GM21825 (cell line): ENCODE measurements at regions not wholly inside any gene's neighbourhood (a gene's known extent, or its start where the extent isn't known, plus 50 kb on each side); places are given as distances from the start of the nearest gene placed in this dataset.
"Not testable (repeated sequence)": the region's sequence is repeated elsewhere in the genome, so short reads cannot be mapped to it uniquely, and the experiment has no call there.

Experiments used
- ATAC-seq: cut with Tn5 transposase; IDR thresholded peaks from one replicate; pipeline ENCODE4 v1.9.1; 2021; ENCODE audit warnings: mild to moderate bottlenecking, moderate library complexity; ENCODE audit not compliant: unreplicated experiment

DNA sequence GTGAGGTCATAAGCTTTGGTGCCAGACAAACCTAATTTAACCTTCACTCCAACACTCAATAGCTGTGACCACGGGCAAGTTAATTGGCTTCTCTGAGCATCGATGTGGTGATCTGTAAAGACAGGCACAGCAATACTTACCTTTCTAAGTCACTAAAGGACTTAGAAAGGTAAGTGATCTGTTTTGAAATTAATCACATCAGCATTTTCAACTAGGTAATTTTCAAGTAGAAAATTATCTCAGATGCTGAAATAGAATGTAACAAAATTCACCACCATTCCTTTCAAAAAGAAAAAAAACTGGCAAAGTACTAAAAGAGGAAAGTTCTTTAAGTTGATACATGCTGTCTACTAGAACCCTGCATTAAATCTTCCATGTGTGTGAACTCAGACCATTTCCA, 354.5 kb downstream of the ICE1 start:
- ATAC-seq = no peak

DNA sequence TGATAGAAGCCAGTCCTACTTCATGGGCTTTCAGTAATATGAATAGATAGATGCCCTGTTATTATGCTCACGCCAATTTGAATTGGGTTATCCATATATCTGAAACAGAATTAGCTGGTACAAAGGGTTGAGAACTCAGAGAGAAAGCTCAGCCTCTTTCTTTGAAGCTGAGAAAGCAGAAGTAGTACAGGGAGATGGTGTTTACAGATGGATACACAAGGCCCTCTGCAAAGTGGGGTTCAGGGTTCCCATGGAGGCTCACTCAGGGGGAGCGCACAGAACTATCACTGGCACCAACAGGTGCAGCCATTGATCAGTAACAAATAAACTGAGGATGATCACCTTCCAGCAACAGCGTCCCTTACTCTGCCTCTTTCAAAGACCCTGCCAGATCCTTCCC, 349.7 kb downstream of the ICE1 start:
- no peak for ATAC-seq

DNA sequence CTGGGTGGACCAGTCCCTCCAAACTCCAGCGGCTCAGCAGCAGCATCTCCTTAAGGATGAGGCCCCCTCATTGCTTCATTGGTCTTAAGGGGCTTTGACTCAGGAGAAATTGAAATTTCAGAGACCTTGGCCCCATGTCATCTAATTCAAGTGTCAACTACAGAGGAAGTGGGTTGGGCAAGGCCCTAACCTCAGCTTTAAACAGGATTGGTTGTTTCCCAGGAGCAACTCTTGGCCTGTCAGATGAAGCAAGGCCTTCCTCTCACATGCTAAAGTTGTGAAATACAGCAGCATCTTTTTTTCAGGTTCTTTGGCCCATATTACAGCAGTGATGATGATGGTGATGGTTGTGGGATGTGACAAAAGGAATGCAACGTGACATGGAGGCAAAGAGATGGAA, 348.3 kb downstream of the ICE1 start:
- ATAC-seq = no peak

DNA sequence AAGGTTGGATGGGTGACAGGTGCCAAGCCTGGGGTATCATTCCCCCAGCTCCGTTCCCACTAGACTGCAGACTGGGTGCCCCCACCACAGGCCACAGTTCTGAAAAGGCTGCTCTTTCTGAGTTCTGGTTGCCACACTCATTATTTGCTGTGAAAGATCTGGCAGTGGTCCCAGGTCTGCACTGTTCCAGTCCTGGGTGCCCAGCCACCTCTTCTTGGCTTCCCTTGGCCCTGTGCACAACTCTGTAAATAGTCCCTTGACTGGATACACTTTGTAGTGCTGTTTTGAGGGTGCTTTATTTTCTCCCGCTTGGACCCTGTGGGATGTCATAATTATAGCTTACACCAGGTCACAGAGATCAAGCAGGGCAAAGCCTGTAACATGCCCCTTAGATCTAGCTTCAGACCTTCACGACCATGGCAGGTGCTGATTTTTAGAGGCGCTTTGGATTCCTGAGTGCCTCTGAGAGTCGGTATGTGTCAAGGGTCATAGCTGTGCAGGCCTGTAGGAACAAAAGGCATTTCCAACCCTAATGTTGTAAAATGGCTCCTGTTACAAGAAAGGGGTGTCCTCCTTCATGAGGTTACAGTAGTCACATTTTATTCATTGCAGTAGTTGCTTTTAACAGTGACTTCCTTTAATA, 344.9 kb downstream of the ICE1 start:
- no peak for ATAC-seq

DNA sequence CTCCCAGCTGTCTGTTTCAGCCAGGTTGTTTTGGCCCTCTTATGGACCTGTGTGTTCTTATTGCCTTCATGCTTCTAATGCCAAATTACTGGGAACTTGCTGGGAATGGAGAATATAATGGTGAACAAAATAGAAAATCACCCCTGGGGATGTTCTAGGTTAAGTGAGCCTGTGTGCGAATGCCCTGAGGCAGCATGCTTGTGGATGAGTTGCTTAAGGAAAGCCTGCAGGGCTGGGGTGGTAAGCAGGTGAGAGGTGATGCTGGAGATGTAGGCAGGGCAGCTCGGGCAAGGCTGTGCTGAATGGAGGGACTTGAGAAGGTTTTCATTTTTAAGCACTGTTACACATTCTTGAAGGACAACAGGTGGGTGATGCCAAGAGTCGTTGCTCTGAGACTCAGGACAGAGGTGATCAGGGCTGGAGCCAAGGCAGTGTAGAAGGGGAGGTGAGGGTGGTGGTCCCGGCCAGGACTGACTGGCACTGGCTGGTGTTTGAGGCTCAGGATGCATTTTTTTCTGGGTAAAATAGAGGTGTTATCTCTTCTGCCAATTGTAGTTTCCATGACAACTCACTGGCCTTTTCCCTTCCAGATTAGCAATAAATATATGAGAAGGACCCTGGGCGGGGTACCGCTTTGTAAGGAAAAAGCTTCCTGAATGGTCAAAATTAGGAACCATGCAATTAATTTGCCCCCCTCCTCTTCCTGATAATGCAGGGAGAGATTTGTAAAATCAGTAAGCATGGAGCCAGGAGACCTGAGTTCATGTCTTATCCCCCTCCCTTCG, 342.8 kb downstream of the ICE1 start:
- no peak for ATAC-seq

DNA sequence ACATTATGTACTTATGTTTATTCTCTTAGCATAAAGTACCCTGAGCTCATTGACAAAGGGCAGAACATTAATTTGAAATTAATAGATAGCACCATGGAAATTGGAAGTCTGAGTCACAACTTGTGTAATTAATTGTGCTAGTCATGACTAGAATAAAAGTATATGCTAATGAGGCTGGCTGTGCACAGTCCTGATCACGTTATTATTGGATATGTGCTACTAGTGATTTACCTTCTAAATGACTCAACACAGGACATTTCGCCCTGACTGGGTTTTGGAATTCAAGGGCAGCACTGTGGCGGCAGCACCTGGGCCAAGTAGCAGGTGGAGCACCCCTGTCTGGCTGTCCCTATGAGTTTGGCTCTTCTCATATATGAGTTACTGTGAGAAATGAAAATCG, 341.8 kb downstream of the ICE1 start:
- ATAC-seq = no peak

DNA sequence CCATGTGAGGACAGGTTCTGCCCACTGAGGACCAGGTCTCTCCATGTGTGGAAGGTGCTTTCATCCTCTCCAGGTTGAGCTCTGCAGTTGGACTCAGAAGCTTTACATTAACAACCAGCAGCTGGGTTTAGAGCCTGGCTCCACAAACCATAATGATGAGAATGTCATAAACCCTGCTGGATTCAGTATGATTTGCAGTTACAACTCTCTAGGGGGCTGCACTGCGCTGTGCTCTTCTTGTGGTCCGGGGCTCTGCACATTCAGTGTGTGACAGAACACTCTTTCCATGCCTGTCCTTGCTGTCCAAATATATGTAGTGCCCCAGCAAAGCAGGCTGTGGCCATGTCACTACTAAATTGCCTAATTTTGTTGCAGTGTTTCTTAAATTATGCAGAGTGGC, 334.3 kb downstream of the ICE1 start:
- ATAC-seq = no peak

DNA sequence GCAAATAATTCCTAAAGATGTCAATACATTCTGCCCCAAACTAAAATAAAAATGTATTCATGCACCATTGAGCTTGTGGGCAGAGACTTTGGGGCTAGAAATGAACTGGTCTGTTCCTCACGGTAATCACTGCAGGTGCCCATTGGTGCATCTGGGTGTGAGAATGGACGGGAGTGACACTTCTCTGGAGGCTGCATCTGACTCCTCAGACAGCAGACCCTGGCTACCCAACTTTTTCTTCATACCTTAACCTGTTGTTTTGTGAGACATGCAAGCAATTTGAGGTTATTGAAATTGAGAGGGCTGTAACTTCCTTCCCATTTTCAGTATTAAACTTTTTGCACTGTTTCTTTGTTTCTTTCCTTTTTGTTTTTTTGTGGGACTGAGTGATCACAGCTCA, 333.4 kb downstream of the ICE1 start:
- ATAC-seq = peak; percentile 41

DNA sequence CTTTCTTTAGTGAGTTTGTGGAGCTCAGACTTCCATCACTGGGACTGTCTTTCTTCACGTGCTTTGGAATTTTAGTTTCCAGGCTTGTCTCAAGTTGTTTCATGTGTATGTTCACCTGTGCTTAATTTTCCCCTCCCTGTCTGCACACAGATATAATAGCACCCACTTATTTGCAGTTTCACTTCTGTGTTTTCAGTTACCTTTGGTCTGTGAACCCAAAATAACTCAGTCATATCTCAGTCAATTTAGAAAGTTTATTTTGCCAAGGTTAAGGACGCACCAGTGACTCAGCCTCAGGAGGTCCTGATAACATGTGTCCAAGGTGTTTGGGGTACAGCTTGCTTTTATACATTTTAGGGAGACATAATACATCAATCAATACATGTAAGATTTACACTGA, 330.4 kb downstream of the ICE1 start:
- ATAC-seq = peak; percentile 71

DNA sequence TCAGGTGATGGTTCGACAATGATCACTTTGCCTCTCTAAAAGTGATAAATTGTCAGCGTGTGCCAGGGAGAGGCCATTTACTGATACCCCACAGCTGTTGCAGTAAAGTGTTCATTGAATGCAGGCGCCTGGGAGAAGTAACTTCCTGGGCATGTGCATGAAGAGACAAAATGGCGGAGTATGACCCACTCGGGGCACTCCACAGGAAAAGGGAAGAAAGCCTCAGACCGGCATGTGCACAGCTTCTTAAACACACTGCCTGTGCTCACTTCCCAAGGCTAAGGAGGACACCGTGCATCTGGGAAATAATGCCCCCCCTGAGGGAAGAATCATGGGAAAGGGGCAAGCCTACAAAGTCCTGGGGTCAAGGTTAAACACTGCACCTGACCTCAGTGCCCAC, 329.5 kb downstream of the ICE1 start:
- ATAC-seq = no peak

DNA sequence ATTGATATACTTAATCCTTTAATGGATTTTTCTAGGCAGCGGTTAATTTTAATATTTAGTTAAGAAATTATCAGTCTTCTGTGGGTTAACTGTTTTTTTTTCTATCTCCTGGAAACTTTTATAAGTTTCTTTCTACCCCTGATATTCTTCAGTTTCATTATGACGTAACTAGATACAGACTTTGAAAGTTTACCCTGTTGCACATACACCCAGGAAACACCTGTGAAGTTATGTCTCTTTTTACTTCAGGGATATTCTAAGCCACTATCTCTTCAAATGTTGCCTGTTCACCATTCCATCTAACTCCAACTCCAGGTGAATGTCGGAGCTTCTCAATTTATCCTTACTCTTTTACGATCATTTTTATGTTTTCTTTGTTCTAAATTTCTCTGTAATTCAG, 329.0 kb downstream of the ICE1 start:
- ATAC-seq = peak; percentile 47

DNA sequence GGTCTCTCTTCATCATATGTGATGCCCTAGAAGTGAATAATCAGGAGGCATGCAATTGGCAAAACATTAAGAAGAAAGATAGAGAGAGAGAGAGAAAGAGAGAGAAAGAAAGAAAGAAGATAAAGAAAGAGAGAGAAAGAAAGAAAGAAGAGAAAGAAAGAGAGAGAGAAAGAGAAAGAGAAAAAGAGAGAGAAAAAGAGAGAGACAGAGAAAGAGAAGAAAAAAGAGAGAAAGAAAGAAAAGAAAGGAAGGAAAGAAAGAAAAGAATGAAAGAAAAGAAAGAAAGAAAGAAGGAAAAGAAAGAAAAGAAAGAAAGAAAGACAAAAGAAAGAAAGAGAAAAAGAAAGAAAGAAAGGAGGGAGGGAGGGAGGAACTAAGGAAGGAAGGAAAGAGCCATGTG, 318.9 kb downstream of the ICE1 start:
- no peak for ATAC-seq

DNA sequence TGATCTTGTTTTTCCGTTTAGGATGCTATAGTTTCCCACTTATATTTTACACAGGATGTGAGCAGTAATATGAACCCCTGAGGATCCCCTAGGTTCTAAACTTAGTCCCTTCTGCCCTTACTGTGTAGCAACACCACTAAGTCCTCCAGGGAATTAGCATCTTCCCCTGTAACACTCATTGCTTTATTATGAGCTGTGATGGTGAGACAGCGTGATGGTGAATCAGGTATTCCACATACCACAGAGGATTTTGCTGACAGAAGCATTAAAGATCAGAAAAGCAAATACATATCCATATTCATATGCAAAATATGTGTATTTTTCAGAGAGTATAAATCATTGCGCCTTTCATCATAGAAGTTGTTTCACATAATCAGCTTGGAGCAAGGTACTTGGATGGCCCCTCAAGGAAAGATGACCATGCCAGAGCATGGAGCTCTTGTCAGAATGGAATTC, 317.0 kb downstream of the ICE1 start:
- peak; percentile 32 for ATAC-seq

DNA sequence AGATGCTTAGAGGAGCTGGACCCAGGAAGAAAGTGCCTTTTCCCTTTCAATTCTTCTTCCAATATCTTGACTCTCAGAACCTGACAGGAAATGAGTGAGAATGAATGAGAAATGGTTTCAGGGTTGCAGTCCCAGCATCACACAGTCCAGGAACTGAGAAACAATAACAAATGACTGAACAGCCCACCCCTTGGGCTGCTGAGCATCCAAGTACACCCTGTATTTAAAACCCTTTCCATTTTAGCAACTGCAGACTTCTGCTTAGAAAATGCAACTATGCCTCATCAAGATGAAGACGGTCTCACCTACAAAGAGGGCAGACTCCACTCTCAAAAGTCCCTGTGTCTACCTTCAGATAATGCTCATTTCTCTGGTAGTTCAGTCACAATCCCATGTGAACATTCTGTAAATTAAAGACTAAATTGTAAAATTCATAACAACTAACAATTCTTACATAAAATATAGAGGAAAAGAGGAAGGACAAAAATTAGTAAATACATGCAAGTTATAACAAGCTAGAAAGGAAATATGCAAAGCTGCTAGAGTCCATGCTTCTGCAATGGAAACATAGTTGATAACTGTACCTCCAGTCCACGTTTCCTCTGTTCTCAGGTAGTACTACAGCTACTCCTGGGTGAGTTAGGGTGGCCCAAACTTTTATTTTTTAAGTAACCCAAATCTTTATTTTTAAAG, 316.5 kb downstream of the ICE1 start:
- peak; percentile 83 for ATAC-seq

DNA sequence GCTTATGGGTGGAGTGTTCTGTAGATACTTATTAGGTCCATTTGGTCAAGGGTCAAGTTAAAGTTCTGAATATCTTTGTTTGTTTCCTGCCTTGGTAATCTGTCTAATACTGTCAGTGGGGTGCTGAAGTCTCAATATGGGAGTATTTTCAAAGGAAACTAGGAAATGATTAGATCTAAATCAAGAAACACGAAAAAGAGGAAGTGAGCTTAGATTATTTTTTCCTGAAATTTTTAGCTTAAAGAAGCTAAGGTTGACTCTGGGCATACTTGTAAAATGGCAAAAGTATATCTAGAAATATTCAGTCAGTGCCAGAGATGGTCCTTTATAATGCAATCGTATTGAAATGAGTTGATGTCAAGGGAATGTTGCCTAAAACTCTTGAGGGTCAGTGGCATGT, 313.5 kb downstream of the ICE1 start:
- ATAC-seq = no peak

DNA sequence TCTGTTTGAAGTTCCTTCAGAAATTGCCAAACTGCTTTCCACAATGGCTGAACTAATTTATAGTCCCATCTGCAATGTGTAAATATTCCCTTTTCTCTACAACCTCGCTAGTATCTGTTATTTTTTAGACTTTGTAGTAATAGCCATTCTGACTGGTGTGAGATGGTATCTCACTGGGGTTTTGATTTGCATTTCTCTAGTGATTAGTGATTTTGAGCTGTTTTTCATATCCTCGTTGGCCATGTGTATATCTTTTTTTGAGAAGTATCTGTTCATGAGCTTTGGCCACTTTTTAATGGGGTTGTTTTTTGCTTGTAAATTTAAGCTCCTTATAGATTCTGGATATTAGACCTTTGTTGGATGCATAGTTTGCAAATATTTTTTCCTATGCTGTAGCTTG, 310.6 kb downstream of the ICE1 start:
- ATAC-seq = not testable (repeated sequence)

DNA sequence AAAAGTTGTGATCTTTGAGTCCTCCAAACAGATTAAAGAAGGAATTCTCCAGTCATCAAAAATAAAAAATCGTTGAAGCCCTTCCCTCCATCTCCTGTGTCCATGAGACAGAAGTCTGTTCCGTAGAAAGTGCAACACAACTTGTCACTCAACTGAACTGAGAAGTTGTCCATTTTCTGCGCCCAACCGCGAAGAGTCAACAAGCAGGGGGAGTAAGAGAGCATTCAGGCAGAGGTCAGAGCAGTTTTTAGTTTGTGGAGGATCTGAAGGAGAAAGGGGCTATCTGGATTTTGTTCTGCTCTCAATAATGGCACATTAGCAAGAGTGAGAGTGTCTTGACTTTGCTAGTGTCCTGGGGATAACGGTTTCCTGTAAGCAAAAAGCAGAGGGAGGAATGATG, 303.9 kb downstream of the ICE1 start:
- no peak for ATAC-seq

DNA sequence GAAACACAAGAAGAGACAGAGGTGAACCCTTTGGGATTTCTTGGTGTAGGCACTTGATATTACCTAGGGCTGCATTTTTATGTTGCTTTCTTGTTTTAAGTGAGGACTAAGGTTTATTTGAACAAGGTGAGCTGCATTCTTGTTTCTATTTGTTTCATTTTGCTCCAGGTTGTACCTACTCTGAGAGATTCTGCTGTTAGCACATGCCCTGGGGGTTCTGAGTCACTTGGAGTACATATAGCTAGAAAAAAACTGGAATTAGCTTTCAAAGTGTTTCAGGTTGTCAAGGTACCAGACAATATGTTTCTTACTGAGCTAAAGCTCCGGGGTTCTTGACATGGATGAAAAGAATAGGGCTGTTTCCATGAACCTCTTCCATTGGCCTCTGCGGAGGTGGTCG, 299.4 kb downstream of the ICE1 start:
- ATAC-seq = no peak

DNA sequence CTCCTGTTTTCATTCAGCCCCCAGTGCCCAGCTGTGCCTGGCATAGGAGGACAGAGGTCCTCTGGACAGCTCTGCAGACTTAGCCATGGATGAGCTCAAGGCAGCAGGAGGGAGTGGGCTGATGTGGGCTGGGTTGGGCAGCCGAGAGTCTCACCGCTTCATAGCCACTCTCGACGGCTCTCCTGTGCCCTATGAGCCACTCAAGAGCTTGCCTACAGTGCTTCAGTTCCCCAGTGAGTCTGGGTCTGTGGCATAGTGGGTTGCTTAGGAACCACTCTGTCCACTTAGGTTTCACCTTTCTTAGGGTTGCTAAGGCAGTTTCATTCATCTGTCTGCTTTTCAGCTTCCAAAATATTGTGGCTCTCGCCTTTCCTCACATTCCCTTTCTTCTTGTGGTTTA, 296.8 kb downstream of the ICE1 start:
- no peak for ATAC-seq

DNA sequence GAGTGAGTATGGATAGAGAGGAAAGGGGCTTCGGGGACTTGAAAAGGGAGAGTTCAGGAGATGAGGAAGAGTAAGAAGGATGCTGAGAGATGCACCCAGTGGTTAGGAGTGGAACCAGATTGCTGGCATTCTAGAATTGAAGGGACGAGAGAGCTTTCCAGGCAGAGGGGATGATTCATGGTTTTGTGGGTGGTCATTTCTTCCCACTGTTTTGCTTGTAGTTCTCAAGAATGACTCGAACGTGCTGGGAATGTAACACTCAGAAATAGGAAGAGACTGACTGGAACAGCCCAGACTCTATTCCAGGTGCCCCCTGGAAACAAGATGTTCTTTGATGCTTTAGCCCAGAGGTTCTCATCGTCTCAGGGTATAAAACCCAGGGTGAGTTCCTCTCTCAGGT, 294.2 kb downstream of the ICE1 start:
- ATAC-seq = no peak

DNA sequence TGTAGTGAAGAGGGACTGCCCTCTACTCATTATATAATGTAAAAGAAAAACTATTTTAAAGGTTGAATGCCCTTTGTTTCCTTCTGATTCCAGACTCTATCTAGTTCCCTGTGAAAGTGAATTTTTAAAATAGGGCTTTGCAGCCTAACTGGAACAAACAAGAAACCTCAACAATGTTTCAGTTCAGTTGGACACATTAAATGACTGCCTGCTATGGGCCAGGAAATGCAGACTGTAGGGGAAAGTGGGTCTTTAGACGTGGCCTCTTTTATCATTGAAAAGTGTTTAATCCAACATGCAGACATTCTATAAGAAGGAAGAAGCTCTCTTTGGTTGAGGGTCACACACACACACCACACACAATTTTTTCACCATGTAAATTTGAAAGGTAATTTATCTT, 289.1 kb downstream of the ICE1 start:
- no peak for ATAC-seq

DNA sequence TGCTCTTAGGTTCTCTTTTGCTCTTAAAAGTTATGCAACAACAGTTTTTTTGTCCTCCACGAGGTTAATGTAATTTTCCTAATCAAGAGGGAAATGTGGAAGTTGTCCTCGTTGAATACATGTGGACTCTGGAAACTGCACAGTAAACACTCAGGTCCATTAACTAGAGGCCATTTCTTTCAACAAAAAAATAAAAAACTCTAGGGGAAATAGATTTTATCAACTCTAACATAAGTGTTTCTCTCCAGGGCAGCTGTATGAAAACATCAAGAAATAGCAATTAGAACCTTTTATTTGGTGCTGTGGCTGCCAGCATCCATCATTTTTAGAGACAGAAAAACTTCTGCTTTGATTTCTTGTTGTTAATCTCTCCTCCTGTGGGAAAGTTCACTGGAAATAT, 288.6 kb downstream of the ICE1 start:
- no peak for ATAC-seq
